ENCODE measurements at regions not wholly inside any gene's neighbourhood (a gene's known extent, or its start where the extent isn't known, plus 50 kb on each side); places are given as distances from the start of the nearest gene placed in this dataset.

DNA sequence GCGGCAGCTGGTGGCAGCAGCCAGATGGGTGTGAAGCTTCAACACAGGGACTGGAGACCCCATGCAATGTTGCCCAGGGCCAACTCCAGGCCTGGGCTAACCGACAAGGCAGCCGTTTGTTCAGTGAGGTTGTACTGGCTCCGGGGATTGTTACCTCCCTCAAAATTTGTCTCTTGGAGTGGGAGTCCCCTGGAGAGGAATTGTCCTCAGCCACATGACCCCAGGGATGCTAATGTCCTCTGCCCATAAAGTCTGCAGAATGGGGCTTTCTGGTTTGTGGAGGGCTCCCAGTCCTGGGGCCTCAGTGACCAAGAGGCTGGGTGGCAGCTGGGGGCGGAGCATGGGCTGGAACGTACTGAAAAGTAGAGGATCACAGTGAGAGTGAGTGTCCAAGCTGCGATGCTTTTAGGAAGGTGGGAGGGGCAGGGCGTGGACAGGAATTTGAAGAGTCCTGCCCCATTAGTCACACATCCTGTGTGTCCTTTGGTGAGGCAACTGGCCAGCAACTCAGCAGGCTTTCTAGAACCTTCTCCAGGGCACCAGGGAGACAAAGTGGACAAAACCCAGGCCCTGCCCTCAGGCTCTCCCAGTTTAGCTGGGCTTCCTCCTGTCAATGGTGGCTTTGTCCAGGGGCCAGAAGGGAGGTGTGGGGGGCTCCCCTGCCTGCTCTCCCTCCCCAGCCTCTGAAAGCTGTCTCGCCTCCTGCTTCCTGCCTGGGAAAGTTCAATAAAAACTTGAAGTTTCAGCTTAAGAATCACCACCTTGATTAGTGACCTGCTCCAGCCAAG is 114.0 kb downstream of the NSG2 start:
- DNase-seq = no peak

DNA sequence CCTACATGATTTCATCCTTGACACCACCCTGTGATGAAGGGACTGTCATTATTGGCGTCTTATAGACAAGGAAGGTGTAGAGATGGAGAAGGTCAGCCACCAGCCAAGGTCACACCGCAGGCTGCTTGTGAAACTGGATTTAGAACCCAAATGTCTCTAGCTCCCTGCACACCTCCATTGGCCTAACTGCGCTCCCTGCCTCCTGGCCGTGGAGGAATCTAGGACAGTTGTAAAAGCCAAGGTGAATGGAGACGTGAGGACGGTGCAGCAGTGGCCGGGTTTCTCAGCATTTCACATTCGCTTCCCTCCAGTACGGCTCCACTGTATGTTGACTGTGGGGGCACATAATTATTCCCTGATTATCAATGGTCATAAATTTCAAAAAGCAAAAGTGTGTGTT is 119.9 kb downstream of the NSG2 start:
- DNase-seq = no peak

DNA sequence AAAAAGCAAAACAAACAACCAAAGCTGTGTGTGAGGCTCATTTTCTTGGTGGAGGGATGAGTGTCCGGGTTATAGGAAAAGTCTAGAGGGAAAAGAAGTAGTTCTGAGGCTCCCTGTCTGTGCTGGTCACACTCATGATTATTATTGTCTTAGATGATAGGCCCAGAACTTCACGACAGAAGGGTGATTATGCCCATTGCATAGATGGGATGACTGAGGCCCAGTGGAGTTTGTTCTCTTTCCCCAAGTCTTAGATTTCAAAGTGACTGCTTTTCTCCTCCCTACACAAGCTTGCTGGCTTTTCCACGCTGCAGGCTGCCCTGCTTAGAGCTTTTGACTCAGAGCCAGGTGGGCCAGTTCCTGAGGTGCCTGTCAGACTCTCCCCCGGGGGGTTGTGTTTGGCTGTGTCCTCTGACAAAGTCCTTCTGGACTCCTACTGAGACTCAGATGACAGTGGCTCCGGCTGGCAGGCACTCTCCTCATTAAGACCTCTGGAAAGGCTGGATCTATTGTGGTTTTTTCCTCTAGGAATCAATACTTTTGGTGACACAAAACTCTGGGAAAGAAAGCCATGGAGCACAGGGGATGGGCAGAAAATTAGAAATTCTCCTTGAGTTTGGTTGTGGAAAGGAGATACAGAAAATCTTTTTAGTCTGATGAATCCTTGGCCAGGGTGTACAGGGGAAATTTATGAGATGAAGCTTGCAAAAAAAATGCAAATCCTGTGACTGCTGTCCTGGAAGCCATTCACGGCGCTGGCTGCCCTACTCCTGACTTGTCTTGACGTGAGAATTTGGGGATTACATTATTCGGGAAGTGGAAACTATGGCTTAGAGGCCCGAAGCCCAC is 120.9 kb downstream of the NSG2 start:
- no peak for DNase-seq

DNA sequence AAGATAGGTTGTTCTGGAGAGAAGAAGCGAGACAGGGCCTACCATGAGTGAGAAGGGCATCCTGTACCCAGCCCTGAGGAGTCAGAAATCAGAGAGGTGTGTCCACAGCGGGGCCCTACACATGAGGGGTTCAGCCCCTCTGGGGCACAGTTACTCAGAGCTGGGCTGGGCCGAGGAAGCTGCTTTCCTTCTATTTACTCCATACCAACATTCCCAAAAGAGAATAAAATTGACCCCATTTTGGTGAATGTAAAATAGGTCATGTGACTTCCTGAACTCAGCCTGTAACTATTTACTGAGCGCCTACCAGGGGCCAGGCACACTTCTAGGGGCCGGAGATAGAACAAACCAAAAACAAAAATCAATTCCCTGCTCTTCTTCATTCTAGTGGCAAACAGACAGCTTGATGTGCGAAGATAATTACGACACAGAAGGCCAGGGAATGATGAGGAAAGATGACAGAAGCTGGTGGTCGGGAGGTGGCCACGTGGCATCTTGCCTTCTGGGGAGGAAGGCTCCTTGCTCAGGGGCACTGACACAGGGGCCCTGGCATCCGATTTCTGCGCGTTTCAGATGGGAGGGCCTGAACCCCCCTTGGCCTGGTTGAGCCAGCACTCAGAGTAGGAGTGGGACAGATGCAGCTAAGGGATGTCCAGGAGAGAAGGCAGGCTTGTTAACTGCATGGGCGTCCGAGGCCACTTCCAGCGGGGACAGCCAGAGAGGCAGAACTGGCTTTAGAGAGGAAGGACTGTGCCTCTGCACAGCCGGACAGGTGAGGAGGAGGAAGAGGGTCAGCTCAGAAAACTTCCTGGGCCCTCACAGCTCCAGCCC is 121.8 kb downstream of the NSG2 start:
- DNase-seq = no peak

DNA sequence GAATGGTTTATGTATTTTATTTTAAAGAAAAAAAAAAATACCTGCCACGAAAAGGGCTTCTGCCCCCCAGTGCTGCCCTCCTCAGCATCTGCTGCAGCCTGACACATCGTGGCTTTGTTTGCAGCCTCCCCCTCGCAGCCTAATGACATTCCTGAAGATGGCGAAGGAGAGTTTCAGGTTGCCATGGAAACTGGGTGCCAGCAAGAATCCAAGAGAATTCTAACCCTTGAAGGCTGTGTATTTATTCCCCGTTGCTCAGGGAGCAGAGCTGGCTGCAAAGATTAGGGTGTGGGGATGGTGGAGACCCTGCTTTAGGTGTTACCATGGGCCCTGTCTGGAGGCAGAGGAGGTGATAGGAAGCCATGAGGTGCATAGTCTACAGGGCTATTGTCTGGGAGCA is 126.6 kb downstream of the NSG2 start:
- DNase-seq = peak; percentile 76

DNA sequence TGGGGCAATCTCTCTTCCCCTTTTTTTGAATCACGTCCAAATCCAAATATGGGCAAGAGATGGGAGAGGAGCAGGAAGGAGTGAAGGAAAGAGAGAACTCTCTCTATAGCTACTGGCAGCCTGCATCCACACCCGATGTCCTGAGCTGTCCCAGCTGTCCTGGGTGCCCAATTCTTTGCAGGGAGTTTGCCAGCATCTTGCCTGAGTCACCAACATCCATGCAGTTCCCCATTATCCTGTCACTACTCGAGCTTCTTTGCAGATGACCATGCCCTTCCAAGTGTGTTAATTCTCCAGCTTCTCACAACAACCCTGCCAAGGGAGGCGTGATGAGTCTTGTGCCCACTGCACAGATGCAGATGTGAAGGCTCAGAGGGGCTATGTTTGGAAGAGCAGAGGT is 127.1 kb downstream of the NSG2 start:
- no peak for DNase-seq

DNA sequence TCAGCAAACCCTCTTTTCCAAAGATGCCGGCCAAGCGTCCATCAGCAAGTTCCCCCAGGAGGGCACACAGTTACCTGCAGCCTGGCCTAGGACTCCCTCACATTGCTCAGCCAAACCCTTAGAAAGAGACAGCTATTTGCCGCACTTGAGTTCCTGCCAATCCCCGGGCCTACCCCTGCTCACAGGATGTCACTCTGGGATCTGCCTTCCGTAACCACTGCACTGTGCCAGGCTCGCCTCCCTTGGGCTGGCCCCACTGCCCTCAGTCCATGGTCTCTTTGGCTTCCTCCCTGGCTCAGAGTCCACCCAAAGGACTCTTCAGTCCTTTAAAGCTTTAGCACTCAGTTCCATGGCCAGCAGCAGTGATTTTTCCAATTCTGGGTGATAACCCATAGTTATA is 128.3 kb downstream of the NSG2 start:
- DNase-seq = no peak

DNA sequence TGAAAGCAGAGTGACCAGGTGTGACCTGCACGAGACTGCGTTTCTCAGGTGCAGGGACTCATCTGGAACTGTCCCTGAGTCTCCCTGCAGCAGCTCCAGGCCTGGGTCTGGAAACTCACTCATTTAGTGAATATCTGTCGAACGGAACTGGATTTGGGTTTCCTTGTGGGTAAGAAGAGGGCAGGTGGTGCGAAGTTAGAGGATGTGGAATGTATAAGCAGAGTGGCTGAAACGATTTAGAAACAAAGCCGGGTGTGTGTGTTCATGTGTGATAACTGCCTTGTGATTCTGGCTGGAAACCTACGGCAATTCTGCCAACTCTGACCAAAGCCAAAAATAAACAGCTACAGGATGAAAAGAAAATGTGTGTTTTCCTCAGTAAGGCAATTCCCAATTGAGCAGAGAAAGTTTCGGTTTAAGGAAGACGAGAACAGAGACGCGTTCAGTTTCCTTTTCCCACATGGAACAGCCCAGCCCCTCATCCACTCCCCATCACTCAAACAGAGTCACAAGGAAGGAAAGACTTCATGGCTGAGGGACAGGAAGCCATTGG is 130.3 kb downstream of the NSG2 start:
- no peak for DNase-seq

DNA sequence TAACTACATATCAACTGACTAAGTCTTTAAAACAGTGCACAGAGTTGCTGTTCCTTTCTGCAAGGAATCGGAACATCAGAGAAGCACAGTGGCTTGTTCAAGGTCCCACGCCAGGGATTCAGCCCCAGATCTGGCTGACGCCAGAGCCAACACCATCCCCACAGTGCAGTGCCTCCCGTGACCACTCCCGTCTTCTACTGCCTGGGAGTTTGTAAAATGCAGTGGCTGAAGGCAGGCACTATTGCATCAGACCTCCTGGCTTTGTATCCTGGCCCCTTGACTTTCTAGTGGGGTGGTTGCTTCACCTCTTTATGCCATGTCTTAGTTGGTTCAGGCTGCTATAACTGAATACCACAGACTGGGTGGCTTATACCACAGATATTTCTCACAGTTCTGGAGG is 131.0 kb downstream of the NSG2 start:
- no peak for DNase-seq

DNA sequence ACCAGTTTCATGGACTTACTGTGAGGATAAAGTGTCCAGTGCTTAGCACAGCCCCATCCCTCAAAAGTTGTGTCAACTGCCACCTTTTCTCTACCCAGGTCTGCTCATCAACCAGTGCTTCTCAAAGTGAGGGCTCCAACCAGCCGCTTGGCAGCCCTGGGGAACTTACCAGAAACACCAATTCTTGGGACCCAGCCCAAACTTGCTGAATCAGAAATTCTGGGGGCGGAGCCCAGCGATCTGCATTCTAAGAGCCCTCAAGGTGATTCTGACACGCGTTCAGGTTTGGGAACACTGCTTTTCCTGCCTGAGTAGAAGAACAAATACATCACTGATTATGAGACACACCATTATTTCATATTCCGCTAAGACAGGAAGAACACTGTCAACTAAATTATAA is 132.0 kb downstream of the NSG2 start:
- no peak for DNase-seq

DNA sequence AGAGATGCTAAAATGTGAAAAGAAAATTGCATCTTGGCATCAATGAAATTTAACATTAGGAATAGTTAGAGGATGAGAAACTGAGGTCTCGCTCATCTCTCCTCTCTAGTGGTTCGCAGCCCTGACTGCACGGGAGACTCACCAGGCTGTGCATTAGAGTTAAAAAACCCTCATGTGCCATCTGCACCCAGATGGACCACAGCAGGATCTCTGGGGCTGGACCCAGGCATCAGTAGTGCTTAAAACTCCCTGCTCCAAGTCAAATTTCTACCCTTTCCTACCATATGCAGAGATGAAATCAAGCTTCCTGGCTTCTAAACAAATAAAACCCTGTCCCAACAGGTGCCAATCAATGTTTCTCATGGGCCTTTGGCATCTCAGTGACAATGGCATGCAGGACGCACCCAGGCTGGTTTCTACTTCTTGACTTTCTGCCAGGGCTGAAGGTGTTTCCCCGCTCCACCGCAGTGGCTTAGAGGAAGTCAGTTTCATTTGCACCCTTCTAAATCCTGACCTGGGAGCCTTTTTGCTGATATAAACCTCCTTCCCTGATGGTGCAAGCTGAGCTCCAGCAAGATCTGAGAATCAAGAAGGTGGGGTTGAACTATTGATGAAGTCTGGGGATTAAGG is 132.6 kb downstream of the NSG2 start:
- DNase-seq = no peak

DNA sequence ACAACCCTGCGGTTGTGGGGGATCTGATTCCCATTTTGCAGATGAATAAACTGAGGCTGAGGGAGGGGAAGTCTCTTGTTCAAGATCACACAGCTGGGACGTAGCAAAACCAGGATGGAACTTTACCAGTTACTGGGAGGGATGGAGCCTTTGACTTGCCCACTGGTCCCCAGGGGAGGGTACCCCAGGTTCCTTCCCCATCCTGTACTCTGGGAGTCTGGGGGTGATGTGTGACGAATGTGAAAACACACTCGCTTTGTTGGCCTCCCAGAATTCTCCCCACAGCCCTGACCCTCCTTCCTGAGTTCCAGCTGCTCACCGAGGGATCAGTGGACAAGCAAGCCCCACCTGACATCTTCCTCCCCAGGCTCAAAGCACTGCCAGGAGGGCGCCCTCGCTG is 135.1 kb downstream of the NSG2 start:
- DNase-seq = no peak

DNA sequence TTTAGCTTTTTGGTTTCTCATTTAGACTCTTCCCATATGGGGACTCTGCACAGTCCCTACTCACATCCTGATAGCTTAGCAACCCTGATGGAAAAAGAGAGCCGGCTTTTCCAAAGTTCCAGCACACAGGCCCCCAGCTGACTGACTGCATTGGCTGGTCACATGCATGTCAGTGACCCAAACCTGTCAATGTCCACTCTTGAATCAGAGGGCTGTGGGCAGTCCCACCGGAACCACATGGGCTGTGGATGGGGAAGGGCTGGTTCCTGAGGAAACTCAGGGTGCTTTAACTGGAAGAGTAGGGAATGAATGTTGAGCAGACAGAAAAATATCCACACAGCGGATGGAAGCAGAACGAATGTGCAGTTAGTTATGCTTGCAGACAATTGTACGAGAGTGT is 136.6 kb downstream of the NSG2 start:
- no peak for DNase-seq

DNA sequence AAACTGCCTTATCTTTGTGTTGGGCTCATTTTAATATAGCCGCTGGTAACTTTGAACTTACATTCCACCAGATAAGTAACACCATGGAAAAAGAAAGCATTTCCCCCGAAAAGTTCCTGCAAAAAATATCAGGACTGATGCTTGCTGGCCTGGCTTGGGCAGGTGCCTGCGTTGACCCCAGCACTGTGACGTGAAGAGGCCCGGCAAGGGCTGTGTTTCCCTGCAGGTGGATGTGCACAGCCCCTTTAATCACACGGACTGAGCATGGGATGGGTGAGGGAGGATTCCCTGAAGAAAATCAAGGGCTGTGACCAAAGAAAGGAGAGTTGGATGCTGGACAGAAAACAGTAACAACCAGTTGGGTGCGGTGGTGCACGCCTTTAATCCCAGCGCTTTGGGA is 138.2 kb downstream of the NSG2 start:
- DNase-seq = no peak

DNA sequence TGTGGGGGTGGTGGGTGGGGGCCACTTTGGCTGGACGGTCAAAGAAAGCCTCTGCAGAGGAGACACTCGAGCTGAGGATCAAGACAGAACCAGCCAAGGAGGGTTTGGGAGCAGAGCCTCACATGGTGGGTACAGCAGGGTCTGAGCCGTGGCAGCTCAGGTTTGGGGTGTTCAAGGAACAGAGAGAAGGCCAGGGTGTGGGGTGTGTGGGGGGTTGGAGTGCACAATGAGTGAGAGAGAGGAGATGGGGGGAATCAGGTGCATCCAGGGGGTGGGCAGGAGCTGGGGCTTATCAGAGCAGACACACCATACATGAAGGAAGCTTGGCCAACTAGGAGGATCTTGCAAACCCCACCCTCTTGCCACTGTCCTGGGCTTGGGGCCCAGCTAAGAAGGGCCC is 140.0 kb downstream of the NSG2 start:
- DNase-seq = no peak

DNA sequence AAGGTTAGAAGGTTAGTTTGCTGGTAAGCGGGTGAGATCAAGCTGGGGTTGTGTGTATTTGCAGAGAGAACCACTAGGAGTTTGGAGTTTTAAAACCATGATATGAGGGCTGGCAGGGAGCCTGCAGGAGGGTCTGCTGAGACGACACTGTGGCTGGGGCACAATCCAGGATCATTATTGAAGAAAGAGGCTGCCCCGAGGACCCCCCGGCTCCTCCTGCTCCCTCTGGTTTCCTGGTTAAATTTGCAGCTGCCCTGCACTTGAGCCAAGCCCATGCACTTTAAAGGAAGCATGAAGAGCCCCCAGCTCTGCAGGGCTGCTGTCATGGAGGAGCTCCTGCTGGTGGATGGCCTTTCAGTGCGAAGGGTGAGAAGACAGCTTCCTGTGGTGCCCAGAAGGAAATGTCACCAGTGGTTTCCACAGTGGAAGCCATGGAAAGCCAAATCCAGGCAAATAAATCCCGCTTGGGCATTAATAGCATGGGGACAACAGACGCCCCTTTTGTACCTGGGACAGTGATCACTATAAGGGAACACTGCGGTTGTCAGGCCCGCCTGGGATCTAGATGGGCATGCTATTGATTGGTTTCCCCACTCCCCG is 140.7 kb downstream of the NSG2 start:
- no peak for DNase-seq

DNA sequence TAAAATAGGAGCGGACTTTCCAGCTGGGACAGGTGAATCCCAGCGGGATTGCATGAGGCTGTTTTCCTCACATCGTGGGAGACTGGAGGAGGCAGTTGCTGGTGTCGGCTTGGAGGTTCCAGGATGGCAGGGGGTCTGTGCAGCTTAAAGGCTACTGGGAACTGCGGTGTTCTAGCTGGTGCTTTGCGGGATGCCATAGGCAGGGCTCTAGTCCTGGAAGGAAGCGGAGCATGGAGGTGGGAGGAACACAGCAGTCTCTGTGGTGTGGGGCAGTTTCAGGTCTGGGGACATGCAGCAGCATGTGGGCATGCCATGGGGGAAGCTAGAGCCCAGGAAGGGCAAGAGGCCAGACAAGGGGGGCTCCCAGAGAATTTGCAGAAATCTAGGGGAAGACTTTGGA is 141.5 kb downstream of the NSG2 start:
- no peak for DNase-seq

DNA sequence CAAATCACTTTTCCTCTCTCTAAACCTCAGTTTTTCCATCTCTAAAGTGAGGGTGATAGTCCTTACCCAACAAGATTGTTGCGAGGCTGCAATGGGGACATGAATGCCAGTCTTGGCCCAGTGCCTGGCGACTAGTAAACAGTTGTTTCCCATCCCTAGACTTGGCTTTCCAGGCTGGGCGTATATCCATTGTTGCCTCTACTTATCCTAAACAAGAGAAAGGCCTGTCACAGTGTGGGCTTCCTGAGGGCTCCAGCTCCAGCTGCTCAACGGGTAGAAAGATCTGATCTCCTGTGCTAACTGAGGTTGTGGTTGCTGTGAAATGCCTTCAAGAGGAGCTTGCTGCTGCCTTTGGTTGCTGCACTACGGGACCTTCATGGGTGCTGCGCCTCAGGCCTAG is 142.0 kb downstream of the NSG2 start:
- DNase-seq = no peak

DNA sequence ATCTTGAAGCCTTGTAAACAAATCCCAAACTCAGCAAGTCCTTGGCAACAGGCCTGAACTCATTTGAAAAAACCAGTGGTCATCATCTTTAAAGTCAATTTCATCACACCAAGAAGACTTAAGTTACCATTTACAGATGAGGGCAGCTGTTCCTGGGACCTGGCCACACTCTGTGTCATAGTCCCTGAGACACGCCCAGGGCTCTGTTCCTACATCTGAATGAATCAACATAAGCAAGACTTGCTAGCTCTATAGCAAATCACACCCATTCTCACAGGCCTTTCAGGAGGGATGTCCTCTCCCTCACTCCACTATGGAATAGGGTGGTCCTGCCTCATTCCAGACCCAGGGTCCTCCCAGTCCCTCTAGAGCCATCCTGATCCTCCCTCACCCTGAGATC is 142.8 kb downstream of the NSG2 start:
- DNase-seq = no peak

DNA sequence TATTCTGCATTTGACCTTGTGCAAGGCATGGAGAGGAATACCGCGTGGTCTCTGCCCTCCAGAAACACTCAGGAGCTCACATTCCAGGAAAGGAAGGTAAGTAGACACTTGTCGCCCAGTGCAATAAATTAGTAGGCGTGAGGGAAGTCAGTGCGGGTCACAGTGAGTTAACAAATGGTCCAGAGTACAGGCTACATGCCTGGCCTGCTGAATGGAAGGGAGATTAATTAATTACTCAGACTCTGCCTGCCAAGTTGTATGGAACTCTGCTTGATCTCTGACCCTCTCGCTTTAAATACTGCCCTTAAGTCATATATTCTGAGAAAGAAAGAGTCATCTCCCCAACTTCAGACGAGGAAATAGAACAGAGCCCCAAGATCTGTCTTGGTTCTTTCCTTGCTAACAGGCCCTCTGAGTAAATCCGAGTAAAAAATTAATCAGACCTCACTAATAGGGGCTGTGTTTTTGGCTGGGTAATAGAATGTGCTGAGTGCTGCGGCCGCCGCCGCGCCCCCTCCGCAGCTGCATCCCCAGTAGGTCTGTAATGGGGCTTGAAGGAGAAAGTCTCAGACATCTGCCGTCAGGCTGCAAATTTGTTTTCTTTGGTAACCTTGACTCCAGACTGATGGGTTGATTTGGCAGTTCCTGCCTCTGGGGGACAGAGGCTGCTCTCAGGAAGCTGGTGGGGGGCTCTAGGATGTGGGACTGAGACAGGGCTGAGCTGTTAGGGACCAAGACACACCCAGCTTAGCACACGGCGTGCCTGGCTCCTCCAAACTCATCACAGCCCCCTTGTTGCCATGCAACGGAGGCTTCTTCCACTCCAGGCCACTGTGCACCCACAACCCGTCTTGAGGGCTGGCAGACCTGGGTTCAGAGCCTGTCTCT is 144.4 kb downstream of the NSG2 start:
- peak; percentile 76 for DNase-seq

DNA sequence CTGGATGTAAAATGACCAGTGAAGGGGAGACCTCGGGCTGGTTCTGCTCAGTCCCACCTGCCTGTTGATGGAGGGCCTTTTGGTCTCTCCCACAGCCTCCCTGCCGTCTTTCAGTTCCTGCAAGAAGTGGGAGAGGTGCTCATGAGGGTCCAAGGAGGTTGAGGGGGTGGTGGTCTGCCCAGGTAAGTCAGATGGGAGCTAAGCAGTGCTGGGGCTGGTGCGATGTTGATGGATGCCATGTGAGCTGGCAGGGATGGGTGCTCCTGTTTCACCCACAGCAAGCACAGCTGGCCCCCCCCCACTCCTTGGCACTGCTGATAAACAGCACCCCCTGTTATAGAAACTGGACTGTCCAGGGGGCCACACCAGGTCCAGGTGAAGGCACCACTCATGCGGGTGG is 145.6 kb downstream of the NSG2 start:
- DNase-seq = no peak
